DMS153 treated with DMSO at 0.1 percent for 48 hours (cell line): ENCODE measurements at regions not wholly inside any gene's neighbourhood (a gene's known extent, or its start where the extent isn't known, plus 50 kb on each side); places are given as distances from the start of the nearest gene placed in this dataset.

Experiments used
- DNase-seq: peaks from one replicate; lab custom pipeline; 2025; ENCODE audit not compliant: unreplicated experiment; lab: John Stamatoyannopoulos, UW

- no peak for DNase-seq
Measured at GRCh38 chr9:95822583-95823431, 52.7 kb upstream of the ERCC6L2 start.

- no peak for DNase-seq
Measured at GRCh38 chr9:95822015-95822414, 53.5 kb upstream of the ERCC6L2 start.

GRCh38 chr9:95820074-95820473 lies 55.4 kb upstream of the ERCC6L2 start:
- DNase-seq: no peak

- DNase-seq: no peak
Measured at GRCh38 chr9:95819636-95820035, 55.9 kb upstream of the ERCC6L2 start.

- DNase-seq: no peak
Measured at GRCh38 chr9:95817205-95817604, 58.3 kb upstream of the ERCC6L2 start.

- no peak for DNase-seq
Measured at GRCh38 chr9:95816716-95817115, 58.8 kb upstream of the ERCC6L2 start.

- no peak for DNase-seq
Measured at GRCh38 chr9:95815961-95816360, 59.5 kb upstream of the ERCC6L2 start.

- DNase-seq: no peak
Measured at GRCh38 chr9:95815133-95815532, 60.4 kb upstream of the ERCC6L2 start.

GRCh38 chr9:95813923-95814322 lies 61.6 kb upstream of the ERCC6L2 start:
- no peak for DNase-seq

- DNase-seq: no peak
Measured at GRCh38 chr9:95810814-95811213, 64.7 kb upstream of the ERCC6L2 start.

GRCh38 chr9:95810133-95810532 lies 65.4 kb upstream of the ERCC6L2 start:
- no peak for DNase-seq

- no peak for DNase-seq
Measured at GRCh38 chr9:95809686-95810085, 65.8 kb upstream of the ERCC6L2 start.

GRCh38 chr9:95808011-95808410 lies 67.5 kb upstream of the ERCC6L2 start:
- DNase-seq: no peak

- DNase-seq: no peak
Measured at GRCh38 chr9:95807326-95807947, 68.1 kb upstream of the ERCC6L2 start.

- DNase-seq: no peak
Measured at GRCh38 chr9:95803197-95803596, 72.3 kb upstream of the ERCC6L2 start.

- DNase-seq: no peak
Measured at GRCh38 chr9:95801797-95802196, 73.7 kb upstream of the ERCC6L2 start.

- peak; percentile 82 for DNase-seq
Measured at GRCh38 chr9:95796029-95796428, 79.5 kb upstream of the ERCC6L2 start.

- no peak for DNase-seq
Measured at GRCh38 chr9:95793924-95794828, 81.3 kb upstream of the ERCC6L2 start.

- no peak for DNase-seq
Measured at GRCh38 chr9:95791695-95792094, 83.8 kb upstream of the ERCC6L2 start.

- DNase-seq: no peak
Measured at GRCh38 chr9:95791286-95791685, 84.2 kb upstream of the ERCC6L2 start.

- DNase-seq: no peak
Measured at GRCh38 chr9:95788521-95788991, 86.9 kb upstream of the ERCC6L2 start.
